Activated CD8-positive, alpha-beta T cell treated with anti-CD3 and anti-CD28 coated beads for 36 hours (primary cell): ENCODE measurements at regions not wholly inside any gene's neighbourhood (a gene's known extent, or its start where the extent isn't known, plus 50 kb on each side); places are given as distances from the start of the nearest gene placed in this dataset.

Source experiments
- ATAC-seq: fragments of 200-7000 bp; cut with Tn5 transposase; one replicate; pipeline ENCODE4 v1.10.0; 2021; ENCODE audit warnings: mild to moderate bottlenecking, moderate library complexity
- CTCF ChIA-PET: fragments of 350-600 bp; sonication (Branson Sonifier 250); formaldehyde crosslinking; loops from one replicate; lab custom pipeline; 2021; ENCODE audit warnings: antibody characterized with exemption; lab: Charles Lee
- POLR2A ChIA-PET: fragments of 350-600 bp; sonication (Branson Sonifier 250); formaldehyde crosslinking; loops from one replicate; lab custom pipeline; 2021; ENCODE audit warnings: antibody characterized with exemption; lab: Charles Lee
- DNase-seq: peaks from one replicate; pipeline ENCODE4 v3.0.0-alpha.2; 2020
- H3K27ac Mint-ChIP-seq: one replicate; pipeline ENCODE4 v1.8.0; 2021; ENCODE audit warnings: mild to moderate bottlenecking, mixed read lengths
- H3K27me3 Mint-ChIP-seq: one replicate; pipeline ENCODE4 v1.8.0; 2021; ENCODE audit warnings: mixed read lengths
- H3K36me3 Mint-ChIP-seq: one replicate; pipeline ENCODE4 v1.8.0; 2021; ENCODE audit warnings: low read depth, mixed read lengths
- H3K4me1 Mint-ChIP-seq: one replicate; pipeline ENCODE4 v1.8.0; 2021; ENCODE audit warnings: low read depth, mixed read lengths
- H3K4me3 Mint-ChIP-seq: one replicate; pipeline ENCODE4 v1.8.0; 2021; ENCODE audit warnings: mild to moderate bottlenecking, moderate library complexity, mixed read lengths
- H3K9me3 Mint-ChIP-seq: one replicate; pipeline ENCODE4 v1.8.0; 2021; ENCODE audit warnings: mixed read lengths
- intact Hi-C: fragments of 100-400 bp; cut with micrococcal nuclease; formaldehyde crosslinking; loops from one replicate; pipeline ENCODE4 v1.10.0; 2022
- TF ChIP-seq, protein P1 (sequence below): fragments of 200-600 bp; IDR thresholded peaks from one replicate; pipeline ENCODE4 v1.8.0; 2022; ENCODE audit warnings: antibody characterized with exemption, mild to moderate bottlenecking

DNA sequence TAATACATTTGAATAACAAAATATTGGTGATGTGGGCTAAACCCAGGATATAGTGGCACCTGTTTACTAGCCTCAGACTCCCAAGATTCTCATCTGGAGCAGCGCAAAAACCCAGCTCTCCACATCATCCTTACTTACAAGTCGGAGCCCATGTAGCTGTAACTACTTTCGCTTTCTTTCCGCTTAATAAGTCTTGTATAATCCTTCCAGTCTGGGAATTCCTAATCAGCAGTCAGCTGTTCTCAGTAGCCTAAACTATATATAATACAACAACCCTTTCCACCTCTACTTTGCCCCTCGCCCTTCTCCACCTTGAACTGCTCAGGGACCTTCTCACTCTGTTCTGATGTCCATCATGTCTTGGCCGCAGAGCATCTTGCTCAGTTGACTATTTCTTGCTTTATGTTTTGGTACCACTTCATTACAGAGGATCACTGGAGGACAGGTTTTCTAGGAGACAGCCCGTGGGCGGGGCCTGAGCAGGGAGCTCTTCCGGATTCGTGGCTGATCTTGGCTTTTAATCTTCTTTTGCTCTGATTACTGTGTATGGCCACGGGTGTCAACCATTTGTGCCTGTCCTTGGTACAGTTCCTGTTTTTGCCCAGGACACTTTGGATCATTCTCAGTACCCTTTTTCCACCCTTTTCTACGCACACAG is 119.9 kb upstream of the SERTAD2 start:
- Mint-ChIP-seq H3K36me3 (no peaks in the 10 kb centered on the region), H3K27ac (no peak overlapping the region), H3K27me3 (no peaks in the 10 kb centered on the region), H3K9me3 (peaks cover 1% of the 10 kb centered on the region), H3K4me1 (peaks cover 6% of the 10 kb centered on the region), H3K4me3 (no peak overlapping the region)
- POLR2A ChIA-PET, result interaction anchor here (1.0 kb wide), 1 partner anchor 172 kb away, joined by 5 read pairs; no protein-coding TSS in a partner anchor
- CTCF ChIA-PET, result interaction anchor here (0.9 to 2.0 kb wide), 2 partner anchors 23 to 127 kb away, joined by 3 to 6 read pairs; no protein-coding TSS in a partner anchor
- no peak for DNase-seq
- intact Hi-C loops, result no loop called here
- TF ChIP-seq, protein P1, sequence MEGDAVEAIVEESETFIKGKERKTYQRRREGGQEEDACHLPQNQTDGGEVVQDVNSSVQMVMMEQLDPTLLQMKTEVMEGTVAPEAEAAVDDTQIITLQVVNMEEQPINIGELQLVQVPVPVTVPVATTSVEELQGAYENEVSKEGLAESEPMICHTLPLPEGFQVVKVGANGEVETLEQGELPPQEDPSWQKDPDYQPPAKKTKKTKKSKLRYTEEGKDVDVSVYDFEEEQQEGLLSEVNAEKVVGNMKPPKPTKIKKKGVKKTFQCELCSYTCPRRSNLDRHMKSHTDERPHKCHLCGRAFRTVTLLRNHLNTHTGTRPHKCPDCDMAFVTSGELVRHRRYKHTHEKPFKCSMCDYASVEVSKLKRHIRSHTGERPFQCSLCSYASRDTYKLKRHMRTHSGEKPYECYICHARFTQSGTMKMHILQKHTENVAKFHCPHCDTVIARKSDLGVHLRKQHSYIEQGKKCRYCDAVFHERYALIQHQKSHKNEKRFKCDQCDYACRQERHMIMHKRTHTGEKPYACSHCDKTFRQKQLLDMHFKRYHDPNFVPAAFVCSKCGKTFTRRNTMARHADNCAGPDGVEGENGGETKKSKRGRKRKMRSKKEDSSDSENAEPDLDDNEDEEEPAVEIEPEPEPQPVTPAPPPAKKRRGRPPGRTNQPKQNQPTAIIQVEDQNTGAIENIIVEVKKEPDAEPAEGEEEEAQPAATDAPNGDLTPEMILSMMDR, result no peak
- ATAC-seq, result no peak

- CTCF ChIA-PET, result no interaction called here
- intact Hi-C loops, result no loop called here
- TF ChIP-seq, protein P1, result no peak
- H3K27me3 Mint-ChIP-seq, result no peaks in the 10 kb centered on the region
- peaks cover 1% of the 10 kb centered on the region for H3K9me3 Mint-ChIP-seq
- ATAC-seq, result no peak
- no peaks in the 10 kb centered on the region for H3K36me3 Mint-ChIP-seq
- POLR2A ChIA-PET, result no interaction called here
- no peak for DNase-seq
- H3K4me1 Mint-ChIP-seq, result peaks cover 2% of the 10 kb centered on the region
- no peak overlapping the region for H3K4me3 Mint-ChIP-seq
- H3K27ac Mint-ChIP-seq, result no peak overlapping the region
These were observed 124.1 kb upstream of the SERTAD2 start for GRCh38 chr2:64777841-64778240.

DNA sequence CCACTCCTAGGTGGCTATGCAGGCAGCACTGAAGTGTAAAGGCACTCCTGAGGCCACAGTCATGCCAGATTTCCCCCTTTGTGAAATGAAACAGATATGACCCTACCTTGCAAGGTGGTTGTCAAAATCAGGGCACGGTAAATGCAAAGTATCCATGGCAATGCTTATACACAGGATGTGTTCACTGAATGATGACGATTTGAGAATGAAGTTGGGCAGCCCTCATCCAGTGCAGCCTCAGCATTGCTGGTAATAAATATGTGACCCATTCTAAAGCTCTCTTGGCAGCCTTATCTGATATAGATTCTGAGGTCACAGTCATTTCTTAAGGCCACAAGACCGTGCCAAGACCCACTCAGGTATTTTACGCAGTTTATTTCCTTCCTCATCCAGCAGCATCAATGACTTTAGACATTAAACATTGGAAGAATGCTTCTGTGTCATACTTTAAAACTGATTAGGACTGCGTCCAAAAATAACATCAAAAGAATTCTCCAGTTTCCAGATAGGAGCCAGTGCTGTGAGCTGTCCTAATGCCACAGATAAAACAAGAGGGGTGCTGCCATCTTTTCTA is 125.5 kb upstream of the SERTAD2 start:
- CTCF ChIA-PET, result no interaction called here
- intact Hi-C loops, result no loop called here
- POLR2A ChIA-PET, result interaction anchor here (0.8 to 1.1 kb wide), 3 partner anchors 11 to 134 kb away, joined by 3 read pairs; no protein-coding TSS in a partner anchor
- Mint-ChIP-seq H3K4me3 (no peak overlapping the region), H3K27ac (no peak overlapping the region), H3K4me1 (peaks cover 2% of the 10 kb centered on the region), H3K36me3 (no peaks in the 10 kb centered on the region), H3K27me3 (no peaks in the 10 kb centered on the region), H3K9me3 (peaks cover 1% of the 10 kb centered on the region)
- TF ChIP-seq, protein P1, result no peak
- peak; percentile 24 for ATAC-seq
- DNase-seq, result no peak

DNA sequence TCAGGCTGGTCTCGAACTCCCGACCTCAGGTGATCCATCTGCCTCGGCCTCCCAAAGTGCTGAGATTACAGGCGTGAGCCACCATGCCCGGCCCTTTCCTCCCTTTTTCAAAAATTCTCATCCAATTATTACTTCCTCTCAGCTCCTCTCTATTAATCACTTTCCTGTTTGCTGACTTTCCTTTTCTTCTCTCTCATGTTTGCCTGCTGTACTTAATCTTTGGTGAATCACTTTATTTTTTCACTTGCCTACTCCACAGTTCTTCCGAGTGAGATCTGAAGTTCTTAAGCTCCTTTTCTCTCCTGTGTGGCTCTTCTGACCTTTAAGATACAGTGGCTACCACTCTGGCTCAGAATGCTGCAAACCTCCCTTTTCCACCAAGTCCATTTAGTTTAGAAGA is 126.3 kb upstream of the SERTAD2 start:
- ChIA-PET POLR2A (interaction anchor here (0.8 to 1.2 kb wide), 3 partner anchors 12 to 135 kb away, joined by 3 read pairs; no protein-coding TSS in a partner anchor), CTCF (interaction anchor here (0.9 kb wide), 1 partner anchor 125 kb away, joined by 3 read pairs; no protein-coding TSS in a partner anchor)
- Mint-ChIP-seq H3K4me1 (no peaks in the 10 kb centered on the region), H3K9me3 (peaks cover 1% of the 10 kb centered on the region), H3K27ac (no peak overlapping the region), H3K27me3 (no peaks in the 10 kb centered on the region), H3K36me3 (no peaks in the 10 kb centered on the region), H3K4me3 (no peak overlapping the region)
- DNase-seq (no peak), ATAC-seq (no peak)
- intact Hi-C loops, result no loop called here
- TF ChIP-seq, protein P1, result no peak
